CD8-positive, alpha-beta memory T cell (primary cell): ENCODE measurements at regions not wholly inside any gene's neighbourhood (a gene's known extent, or its start where the extent isn't known, plus 50 kb on each side); places are given as distances from the start of the nearest gene placed in this dataset.

ENCODE experiments used
- CTCF ChIA-PET: fragments of 350-600 bp; sonication (Branson Sonifier 250); formaldehyde crosslinking; loops from one replicate; lab custom pipeline; 2021; ENCODE audit warnings: antibody characterized with exemption; lab: Charles Lee
- POLR2A ChIA-PET: fragments of 350-600 bp; sonication (Branson Sonifier 250); formaldehyde crosslinking; loops from one replicate; lab custom pipeline; 2021; ENCODE audit warnings: antibody characterized with exemption; lab: Charles Lee
- DNase-seq, 5 donors: peaks; one replicate each; pipeline versions ENCODE4 v3.0.0 to v3.0.0-alpha.2; 2020 to 2022; ENCODE audit warnings: mixed read lengths in 1 of 5
- H3K27ac ChIP-seq: one replicate; pipeline ENCODE4 v1.7.0; 2013; ENCODE audit warnings: low read depth, mild to moderate bottlenecking, low read length, moderate library complexity
- H3K27me3 ChIP-seq: 2 replicates; pipeline ENCODE4 v1.7.0; 2013; ENCODE audit warnings: low read length, mild to moderate bottlenecking; ENCODE audit not compliant: insufficient read depth, poor library complexity, severe bottlenecking
- H3K36me3 ChIP-seq: 2 replicates; pipeline ENCODE4 v1.7.0; 2013; ENCODE audit warnings: mild to moderate bottlenecking, low read length, moderate library complexity; ENCODE audit not compliant: insufficient read depth
- H3K4me1 ChIP-seq: 2 replicates; pipeline ENCODE4 v1.7.0; 2013; ENCODE audit warnings: mild to moderate bottlenecking, low read length, moderate library complexity; ENCODE audit not compliant: insufficient read depth
- H3K4me3 ChIP-seq: 2 replicates; pipeline ENCODE4 v1.7.0; 2013; ENCODE audit warnings: mild to moderate bottlenecking, low read length
- H3K9me3 ChIP-seq: 2 replicates; pipeline ENCODE4 v1.7.0; 2013; ENCODE audit warnings: mild to moderate bottlenecking, low read length
- H3K27ac Mint-ChIP-seq, 8 donors: one replicate each; pipeline ENCODE4 v1.8.0; 2020 to 2021; ENCODE audit warnings: mixed read lengths in 8 of 8, mild to moderate bottlenecking in 6 of 8, inconsistent platforms in 3 of 8, moderate library complexity in 3 of 8
- H3K27me3 Mint-ChIP-seq, 2 donors: one replicate each; pipeline ENCODE4 v1.8.0; 2020 to 2021; ENCODE audit warnings: mixed read lengths in 2 of 2, mild to moderate bottlenecking in 1 of 2, moderate library complexity in 1 of 2
- H3K36me3 Mint-ChIP-seq, 3 donors: one replicate each; pipeline ENCODE4 v1.8.0; 2020 to 2021; ENCODE audit warnings: mixed read lengths in 3 of 3, inconsistent platforms in 1 of 3, mild to moderate bottlenecking in 1 of 3
- H3K4me1 Mint-ChIP-seq, 3 donors: one replicate each; pipeline ENCODE4 v1.8.0; 2020 to 2021; ENCODE audit warnings: mixed read lengths in 3 of 3, inconsistent platforms in 1 of 3, mild to moderate bottlenecking in 1 of 3
- H3K4me3 Mint-ChIP-seq, 7 donors: one replicate each; pipeline ENCODE4 v1.8.0; 2020 to 2021; ENCODE audit warnings: mixed read lengths in 7 of 7, mild to moderate bottlenecking in 6 of 7, moderate library complexity in 4 of 7, inconsistent platforms in 2 of 7
- H3K9me3 Mint-ChIP-seq, 5 donors: one replicate each; pipeline ENCODE4 v1.8.0; 2020 to 2022; ENCODE audit warnings: mixed read lengths in 5 of 5, mild to moderate bottlenecking in 3 of 5, moderate library complexity in 2 of 5, inconsistent platforms in 1 of 5

- no peaks in the 10 kb centered on the region for H3K36me3 ChIP-seq
- ChIA-PET POLR2A (no interaction called here), CTCF (no interaction called here)
- no peak for DNase-seq
- no peaks in the 10 kb centered on the region for H3K4me1 Mint-ChIP-seq
- no peak overlapping the region for H3K4me3 Mint-ChIP-seq
- H3K9me3 Mint-ChIP-seq: no peaks in the 10 kb centered on the region
- H3K27ac ChIP-seq: no peak overlapping the region
- no peaks in the 10 kb centered on the region for H3K9me3 ChIP-seq
- no peak overlapping the region for H3K27ac Mint-ChIP-seq
- H3K36me3 Mint-ChIP-seq: no peaks in the 10 kb centered on the region
- no peaks in the 10 kb centered on the region for H3K27me3 ChIP-seq
- peaks cover 0 to 3% of the 10 kb centered on the region in 2 donors for H3K27me3 Mint-ChIP-seq
- H3K4me1 ChIP-seq: no peaks in the 10 kb centered on the region
- H3K4me3 ChIP-seq: no peak overlapping the region
These were observed 204.9 kb upstream of the SALL3 start for GRCh38 chr18:78774741-78775141.

GRCh38 chr18:78776151-78776550, 203.5 kb upstream of the SALL3 start:
- Histone ChIP-seq H3K36me3 (no peaks in the 10 kb centered on the region), H3K4me3 (no peak overlapping the region), H3K9me3 (no peaks in the 10 kb centered on the region), H3K4me1 (no peaks in the 10 kb centered on the region), H3K27ac (no peak overlapping the region), H3K27me3 (no peaks in the 10 kb centered on the region)
- no peaks in the 10 kb centered on the region for H3K9me3 Mint-ChIP-seq
- POLR2A ChIA-PET: no interaction called here
- no peaks in the 10 kb centered on the region for H3K4me1 Mint-ChIP-seq
- H3K4me3 Mint-ChIP-seq: no peak overlapping the region
- no peaks in the 10 kb centered on the region for H3K36me3 Mint-ChIP-seq
- no peak for DNase-seq
- CTCF ChIA-PET: no interaction called here
- peaks cover 0 to 3% of the 10 kb centered on the region in 2 donors for H3K27me3 Mint-ChIP-seq
- H3K27ac Mint-ChIP-seq: no peak overlapping the region

- DNase-seq: no peak
- Histone ChIP-seq H3K4me3 (no peak overlapping the region), H3K4me1 (no peaks in the 10 kb centered on the region), H3K27ac (no peak overlapping the region), H3K36me3 (no peaks in the 10 kb centered on the region), H3K9me3 (no peaks in the 10 kb centered on the region), H3K27me3 (no peaks in the 10 kb centered on the region)
- CTCF ChIA-PET: no interaction called here
- Mint-ChIP-seq H3K27me3 (peaks cover 0 to 3% of the 10 kb centered on the region in 2 donors), H3K27ac (no peak overlapping the region), H3K4me1 (no peaks in the 10 kb centered on the region), H3K9me3 (no peaks in the 10 kb centered on the region), H3K36me3 (no peaks in the 10 kb centered on the region), H3K4me3 (no peak overlapping the region)
- POLR2A ChIA-PET: no interaction called here
These were observed 202.8 kb upstream of the SALL3 start for GRCh38 chr18:78776706-78777285.

GRCh38 chr18:78777992-78778391, 201.6 kb upstream of the SALL3 start:
- H3K27ac Mint-ChIP-seq: no peak overlapping the region
- CTCF ChIA-PET: no interaction called here
- H3K27me3 ChIP-seq: no peaks in the 10 kb centered on the region
- DNase-seq: no peak
- no peak overlapping the region for H3K4me3 Mint-ChIP-seq
- no peaks in the 10 kb centered on the region for H3K4me1 ChIP-seq
- H3K27ac ChIP-seq: no peak overlapping the region
- H3K36me3 ChIP-seq: no peaks in the 10 kb centered on the region
- no peaks in the 10 kb centered on the region for H3K9me3 Mint-ChIP-seq
- no peaks in the 10 kb centered on the region for H3K4me1 Mint-ChIP-seq
- no peaks in the 10 kb centered on the region for H3K9me3 ChIP-seq
- no peak overlapping the region for H3K4me3 ChIP-seq
- no peaks in the 10 kb centered on the region for H3K36me3 Mint-ChIP-seq
- H3K27me3 Mint-ChIP-seq: peaks cover 0 to 2% of the 10 kb centered on the region in 2 donors
- POLR2A ChIA-PET: no interaction called here

GRCh38 chr18:78778651-78779050, 201.0 kb upstream of the SALL3 start:
- peaks cover 0 to 7% of the 10 kb centered on the region in 2 donors for H3K27me3 Mint-ChIP-seq
- H3K4me1 ChIP-seq: no peaks in the 10 kb centered on the region
- no peaks in the 10 kb centered on the region for H3K9me3 Mint-ChIP-seq
- no peak overlapping the region for H3K27ac ChIP-seq
- no peak overlapping the region for H3K4me3 Mint-ChIP-seq
- H3K4me1 Mint-ChIP-seq: no peaks in the 10 kb centered on the region
- H3K4me3 ChIP-seq: no peak overlapping the region
- POLR2A ChIA-PET: no interaction called here
- CTCF ChIA-PET: no interaction called here
- no peaks in the 10 kb centered on the region for H3K36me3 Mint-ChIP-seq
- DNase-seq: no peak
- H3K27ac Mint-ChIP-seq: no peak overlapping the region
- no peaks in the 10 kb centered on the region for H3K9me3 ChIP-seq
- no peaks in the 10 kb centered on the region for H3K36me3 ChIP-seq
- no peaks in the 10 kb centered on the region for H3K27me3 ChIP-seq

GRCh38 chr18:78779996-78780718, 199.5 kb upstream of the SALL3 start:
- H3K36me3 ChIP-seq: no peaks in the 10 kb centered on the region
- H3K27ac ChIP-seq: no peak overlapping the region
- POLR2A ChIA-PET: no interaction called here
- CTCF ChIA-PET: no interaction called here
- peaks cover 0 to 7% of the 10 kb centered on the region in 2 donors for H3K27me3 Mint-ChIP-seq
- H3K4me1 ChIP-seq: no peaks in the 10 kb centered on the region
- no peaks in the 10 kb centered on the region for H3K4me1 Mint-ChIP-seq
- H3K4me3 ChIP-seq: no peak overlapping the region
- H3K27me3 ChIP-seq: no peaks in the 10 kb centered on the region
- no peak overlapping the region for H3K4me3 Mint-ChIP-seq
- H3K9me3 ChIP-seq: no peaks in the 10 kb centered on the region
- H3K9me3 Mint-ChIP-seq: no peaks in the 10 kb centered on the region
- no peaks in the 10 kb centered on the region for H3K36me3 Mint-ChIP-seq
- H3K27ac Mint-ChIP-seq: no peak overlapping the region
- no peak for DNase-seq

- no peak overlapping the region for H3K4me3 Mint-ChIP-seq
- no peak for DNase-seq
- no peaks in the 10 kb centered on the region for H3K9me3 Mint-ChIP-seq
- H3K4me1 Mint-ChIP-seq: no peaks in the 10 kb centered on the region
- ChIA-PET CTCF (no interaction called here), POLR2A (no interaction called here)
- Histone ChIP-seq H3K9me3 (no peaks in the 10 kb centered on the region), H3K36me3 (no peaks in the 10 kb centered on the region), H3K4me1 (no peaks in the 10 kb centered on the region), H3K27ac (no peak overlapping the region), H3K27me3 (no peaks in the 10 kb centered on the region), H3K4me3 (no peak overlapping the region)
- H3K27me3 Mint-ChIP-seq: peaks cover 0 to 7% of the 10 kb centered on the region in 2 donors
- H3K27ac Mint-ChIP-seq: no peak overlapping the region
- no peaks in the 10 kb centered on the region for H3K36me3 Mint-ChIP-seq
These were observed 198.7 kb upstream of the SALL3 start for GRCh38 chr18:78780719-78781600.

- Mint-ChIP-seq H3K9me3 (no peaks in the 10 kb centered on the region), H3K36me3 (no peaks in the 10 kb centered on the region), H3K27me3 (peaks cover 0 to 7% of the 10 kb centered on the region in 2 donors), H3K4me3 (no peak overlapping the region), H3K4me1 (no peaks in the 10 kb centered on the region), H3K27ac (no peak overlapping the region)
- no peak for DNase-seq
- ChIA-PET CTCF (no interaction called here), POLR2A (no interaction called here)
- H3K27me3 ChIP-seq: no peaks in the 10 kb centered on the region
- H3K4me3 ChIP-seq: no peak overlapping the region
- no peak overlapping the region for H3K27ac ChIP-seq
- no peaks in the 10 kb centered on the region for H3K36me3 ChIP-seq
- H3K9me3 ChIP-seq: no peaks in the 10 kb centered on the region
- no peaks in the 10 kb centered on the region for H3K4me1 ChIP-seq
These were observed 198.0 kb upstream of the SALL3 start for GRCh38 chr18:78781601-78781960.
